Neural crest cell (in vitro differentiated cells): ENCODE measurements at regions not wholly inside any gene's neighbourhood (a gene's known extent, or its start where the extent isn't known, plus 50 kb on each side); places are given as distances from the start of the nearest gene placed in this dataset.

ENCODE experiments used
- DNase-seq: peaks from one replicate; pipeline ENCODE4 v3.0.0; 2021; ENCODE audit warnings: low read depth, mixed read lengths, low spot score
- H3K27ac Mint-ChIP-seq: one replicate; pipeline ENCODE4 v1.8.0; 2021; ENCODE audit warnings: mild to moderate bottlenecking, mixed read lengths; ENCODE audit not compliant: unreplicated experiment
- H3K27me3 Mint-ChIP-seq: 2 replicates; pipeline ENCODE4 v1.8.0; 2021; ENCODE audit warnings: low read depth, mild to moderate bottlenecking, mixed read lengths
- H3K36me3 Mint-ChIP-seq: 2 replicates; pipeline ENCODE4 v1.8.0; 2021; ENCODE audit warnings: low read depth, mild to moderate bottlenecking, mixed read lengths
- H3K4me1 Mint-ChIP-seq: 2 replicates; pipeline ENCODE4 v1.8.0; 2021; ENCODE audit warnings: mixed read lengths
- H3K4me3 Mint-ChIP-seq: one replicate; pipeline ENCODE4 v1.8.0; 2021; ENCODE audit warnings: mild to moderate bottlenecking, mixed read lengths
- H3K9me3 Mint-ChIP-seq: 2 replicates; pipeline ENCODE4 v1.8.0; 2021; ENCODE audit warnings: mixed read lengths
- CTCF ChIP-seq: fragments of 200-600 bp; sonication (generic); conservative IDR thresholded peaks from 2 replicates; pipeline ENCODE4 v1.5.0; 2021; ENCODE audit warnings: antibody characterized with exemption, mild to moderate bottlenecking

- no peak for TF ChIP-seq CTCF
- H3K36me3 Mint-ChIP-seq: no peaks in the 10 kb centered on the region
- no peaks in the 10 kb centered on the region for H3K4me1 Mint-ChIP-seq
- DNase-seq: no peak
- H3K27ac Mint-ChIP-seq: no peak overlapping the region
- H3K27me3 Mint-ChIP-seq: no peaks in the 10 kb centered on the region
- H3K9me3 Mint-ChIP-seq: no peaks in the 10 kb centered on the region
- H3K4me3 Mint-ChIP-seq: no peak overlapping the region
These were observed 655.1 kb upstream of the RAB6C start for GRCh38 chr2:129324349-129324748.

- no peak overlapping the region for H3K27ac Mint-ChIP-seq
- no peaks in the 10 kb centered on the region for H3K36me3 Mint-ChIP-seq
- H3K4me1 Mint-ChIP-seq: no peaks in the 10 kb centered on the region
- TF ChIP-seq CTCF: no peak
- no peak for DNase-seq
- H3K9me3 Mint-ChIP-seq: no peaks in the 10 kb centered on the region
- no peaks in the 10 kb centered on the region for H3K27me3 Mint-ChIP-seq
- no peak overlapping the region for H3K4me3 Mint-ChIP-seq
These were observed 654.3 kb upstream of the RAB6C start for GRCh38 chr2:129325151-129325550.

GRCh38 chr2:129329574-129329973, 649.9 kb upstream of the RAB6C start:
- Mint-ChIP-seq H3K4me1 (no peaks in the 10 kb centered on the region), H3K27me3 (no peaks in the 10 kb centered on the region)

GRCh38 chr2:129330504-129330903, 649.0 kb upstream of the RAB6C start:
- Mint-ChIP-seq H3K9me3 (no peaks in the 10 kb centered on the region), H3K4me3 (no peak overlapping the region), H3K4me1 (no peaks in the 10 kb centered on the region), H3K27me3 (no peaks in the 10 kb centered on the region), H3K27ac (no peak overlapping the region), H3K36me3 (no peaks in the 10 kb centered on the region)
- TF ChIP-seq CTCF: no peak
- DNase-seq: no peak

More at GRCh38 chr2:129329574-129329973, 649.9 kb upstream of the RAB6C start:
- no peak for DNase-seq
- no peaks in the 10 kb centered on the region for H3K36me3 Mint-ChIP-seq
- H3K27ac Mint-ChIP-seq: no peak overlapping the region
- H3K4me3 Mint-ChIP-seq: no peak overlapping the region
- no peaks in the 10 kb centered on the region for H3K9me3 Mint-ChIP-seq
- no peak for TF ChIP-seq CTCF

GRCh38 chr2:129331638-129332037, 647.8 kb upstream of the RAB6C start:
- H3K4me1 Mint-ChIP-seq: no peaks in the 10 kb centered on the region
- no peak overlapping the region for H3K4me3 Mint-ChIP-seq
- no peaks in the 10 kb centered on the region for H3K27me3 Mint-ChIP-seq
- TF ChIP-seq CTCF: no peak
- DNase-seq: no peak
- H3K27ac Mint-ChIP-seq: no peak overlapping the region
- no peaks in the 10 kb centered on the region for H3K9me3 Mint-ChIP-seq
- H3K36me3 Mint-ChIP-seq: no peaks in the 10 kb centered on the region

- no peaks in the 10 kb centered on the region for H3K4me1 Mint-ChIP-seq
- H3K4me3 Mint-ChIP-seq: no peak overlapping the region
- DNase-seq: no peak
- no peak for TF ChIP-seq CTCF
- H3K36me3 Mint-ChIP-seq: no peaks in the 10 kb centered on the region
- no peaks in the 10 kb centered on the region for H3K9me3 Mint-ChIP-seq
- H3K27me3 Mint-ChIP-seq: no peaks in the 10 kb centered on the region
- no peak overlapping the region for H3K27ac Mint-ChIP-seq
These were observed 645.3 kb upstream of the RAB6C start for GRCh38 chr2:129334128-129334527.
